Right lobe of liver (tissue), 4 donors: ENCODE measurements at regions not wholly inside any gene's neighbourhood (a gene's known extent, or its start where the extent isn't known, plus 50 kb on each side); places are given as distances from the start of the nearest gene placed in this dataset.

Source experiments
- POLR2A ChIP-seq: fragments of 450-650 bp; IDR thresholded peaks from one replicate; pipeline ENCODE4 v1.6.1; 2017; ENCODE audit warnings: antibody characterized with exemption, mild to moderate bottlenecking
- TF ChIP-seq, protein P1 (sequence below), 4 donors: fragments of 200-600 bp in 3 of 4; fragments of 450-650 bp in 1 of 4; IDR thresholded peaks; one replicate each; pipeline versions ENCODE4 v1.5.1 to v1.8.0; 2016 to 2022; ENCODE audit warnings: antibody characterized with exemption in 4 of 4, mild to moderate bottlenecking in 2 of 4
- donor health status: DM: no; HTN: no; CAD: no.
- donor health status: DM: no; HTN: no; CAD: no.
- donor health status: DM: no; HTN: yes; CAD: no.

DNA sequence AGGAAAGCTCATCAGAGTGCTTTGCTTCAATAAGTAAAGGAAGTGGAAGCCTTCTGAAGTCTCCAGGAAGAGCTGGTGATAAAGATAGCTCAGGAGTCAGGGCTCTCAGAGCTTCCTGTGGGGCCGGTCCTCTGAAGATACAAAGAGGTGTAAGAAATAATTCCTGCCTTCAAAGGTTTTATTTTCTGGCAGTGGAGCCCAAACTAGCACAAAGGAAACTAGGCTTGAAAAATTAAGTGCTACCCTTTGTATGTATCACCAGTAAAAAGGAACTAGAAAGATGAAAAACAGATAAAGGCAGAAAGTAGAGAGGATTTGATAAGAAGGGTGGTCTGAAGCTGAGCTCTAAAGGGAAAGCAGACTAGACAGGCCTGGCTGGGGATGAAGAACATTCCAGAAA lies 204.1 kb upstream of the SASH1 start:
- TF ChIP-seq, protein P1, sequence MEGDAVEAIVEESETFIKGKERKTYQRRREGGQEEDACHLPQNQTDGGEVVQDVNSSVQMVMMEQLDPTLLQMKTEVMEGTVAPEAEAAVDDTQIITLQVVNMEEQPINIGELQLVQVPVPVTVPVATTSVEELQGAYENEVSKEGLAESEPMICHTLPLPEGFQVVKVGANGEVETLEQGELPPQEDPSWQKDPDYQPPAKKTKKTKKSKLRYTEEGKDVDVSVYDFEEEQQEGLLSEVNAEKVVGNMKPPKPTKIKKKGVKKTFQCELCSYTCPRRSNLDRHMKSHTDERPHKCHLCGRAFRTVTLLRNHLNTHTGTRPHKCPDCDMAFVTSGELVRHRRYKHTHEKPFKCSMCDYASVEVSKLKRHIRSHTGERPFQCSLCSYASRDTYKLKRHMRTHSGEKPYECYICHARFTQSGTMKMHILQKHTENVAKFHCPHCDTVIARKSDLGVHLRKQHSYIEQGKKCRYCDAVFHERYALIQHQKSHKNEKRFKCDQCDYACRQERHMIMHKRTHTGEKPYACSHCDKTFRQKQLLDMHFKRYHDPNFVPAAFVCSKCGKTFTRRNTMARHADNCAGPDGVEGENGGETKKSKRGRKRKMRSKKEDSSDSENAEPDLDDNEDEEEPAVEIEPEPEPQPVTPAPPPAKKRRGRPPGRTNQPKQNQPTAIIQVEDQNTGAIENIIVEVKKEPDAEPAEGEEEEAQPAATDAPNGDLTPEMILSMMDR (IDR thresholded peaks at IDR 0.05), result no peak
- TF ChIP-seq POLR2A, result no peak
